ENCODE measurements at regions not wholly inside any gene's neighbourhood (a gene's known extent, or its start where the extent isn't known, plus 50 kb on each side); places are given as distances from the start of the nearest gene placed in this dataset.
"Not testable (repeated sequence)": the region's sequence is repeated elsewhere in the genome, so short reads cannot be mapped to it uniquely, and the experiment has no call there.

GRCh38 chr5:92711956-92712355, 869.1 kb downstream of the NR2F1-AS1 start:
- no peak for TF ChIP-seq CTCF (conservative IDR thresholded peaks at IDR 0.05)

GRCh38 chr5:92704590-92704989, 876.4 kb downstream of the NR2F1-AS1 start:
- no peak overlapping the region for H3K27ac ChIP-seq
- TF ChIP-seq CTCF (conservative IDR thresholded peaks at IDR 0.05): no peak

More at GRCh38 chr5:92711956-92712355, 869.1 kb downstream of the NR2F1-AS1 start:
- no peak overlapping the region for H3K27ac ChIP-seq

- TF ChIP-seq CTCF (conservative IDR thresholded peaks at IDR 0.05): no peak
These were observed 877.0 kb downstream of the NR2F1-AS1 start for GRCh38 chr5:92703976-92704375.

DNA sequence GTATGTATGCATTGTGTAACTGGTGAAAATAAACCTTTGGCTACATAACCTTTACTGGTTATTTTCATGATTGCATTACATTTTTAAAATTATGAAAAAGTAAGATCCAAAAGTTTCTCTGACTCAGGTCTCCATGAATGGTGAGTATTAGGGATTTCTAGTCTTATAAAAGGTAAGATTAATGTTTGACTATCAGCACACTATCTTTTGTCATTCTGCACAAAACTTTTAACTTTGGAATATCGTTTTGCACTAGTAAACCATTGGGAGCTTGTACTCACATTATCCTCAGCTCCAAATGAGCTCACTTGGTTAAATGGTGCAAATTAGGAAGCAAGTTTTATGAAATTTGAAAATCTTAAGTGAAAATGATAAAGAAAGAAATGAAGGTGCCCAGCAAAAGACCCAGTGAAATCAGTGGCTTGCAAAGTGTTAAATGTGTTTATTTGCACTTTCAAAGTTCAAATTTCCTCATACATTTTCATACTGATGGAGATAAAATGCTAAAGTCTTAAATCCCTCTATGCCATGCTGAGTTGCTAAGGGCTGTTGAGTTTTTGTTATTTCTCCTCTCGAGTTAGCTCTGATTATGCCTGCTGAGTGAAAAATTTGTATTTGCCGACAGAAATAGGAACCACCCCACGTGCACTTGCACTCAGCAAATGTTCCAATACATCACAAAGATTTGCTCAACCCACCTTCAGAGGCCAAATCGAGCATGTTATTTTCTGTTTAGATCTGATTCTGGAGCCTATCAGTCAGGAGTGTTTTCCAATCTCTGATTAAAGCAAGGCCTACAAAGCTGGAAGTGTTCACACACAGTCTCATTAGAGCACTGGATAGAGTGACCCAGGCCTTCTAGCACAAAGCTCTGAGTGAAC, 885.7 kb downstream of the NR2F1-AS1 start:
- H3K27ac ChIP-seq: no peak overlapping the region
- no peak for TF ChIP-seq CTCF (conservative IDR thresholded peaks at IDR 0.05)

More at GRCh38 chr5:92703976-92704375, 877.0 kb downstream of the NR2F1-AS1 start:
- H3K27ac ChIP-seq: no peak overlapping the region

DNA sequence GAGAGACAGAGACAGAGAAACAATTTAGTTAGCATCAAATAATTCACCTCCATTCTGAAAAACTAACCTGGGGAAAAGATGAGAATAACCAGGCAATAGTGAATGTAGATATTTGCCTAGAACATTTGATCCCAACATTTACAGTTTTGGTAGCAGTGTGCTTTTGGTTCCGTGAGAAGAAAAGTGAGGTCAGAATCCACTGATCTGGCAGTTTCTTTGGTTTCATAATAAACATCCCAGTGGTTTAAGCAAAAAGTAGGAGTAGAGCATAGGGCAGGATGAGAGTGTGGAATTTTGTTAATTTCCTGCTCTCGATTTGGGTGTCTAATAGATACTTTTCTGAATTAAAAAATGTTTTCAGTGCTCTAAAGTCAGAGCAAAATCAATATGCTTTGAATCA, 887.0 kb downstream of the NR2F1-AS1 start:
- TF ChIP-seq CTCF (conservative IDR thresholded peaks at IDR 0.05): no peak

GRCh38 chr5:92691955-92692354, 889.1 kb downstream of the NR2F1-AS1 start:
- H3K27ac ChIP-seq: not testable (repeated sequence)

More for the DNA sequence above, 887.0 kb downstream of the NR2F1-AS1 start:
- no peak overlapping the region for H3K27ac ChIP-seq

GRCh38 chr5:92687821-92688722, 892.9 kb downstream of the NR2F1-AS1 start:
- H3K27ac ChIP-seq: no peak overlapping the region
- peak; percentile 41 for TF ChIP-seq CTCF (conservative IDR thresholded peaks at IDR 0.05)
